ENCODE measurements at regions not wholly inside any gene's neighbourhood (a gene's known extent, or its start where the extent isn't known, plus 50 kb on each side); places are given as distances from the start of the nearest gene placed in this dataset.
"Not testable (repeated sequence)": the region's sequence is repeated elsewhere in the genome, so short reads cannot be mapped to it uniquely, and the experiment has no call there.

- in situ Hi-C loops (cut with HindIII; ENCODE audit: low sequenced_read_pairs): no loop called here
These were observed 337.3 kb upstream of the SGO1 start for GRCh38 chr3:20523293-20523692.

- in situ Hi-C loops (cut with HindIII; ENCODE audit: low sequenced_read_pairs): not testable (repeated sequence)
These were observed 331.3 kb upstream of the SGO1 start for GRCh38 chr3:20517316-20517715.

- in situ Hi-C loops (cut with HindIII; ENCODE audit: low sequenced_read_pairs): no loop called here
These were observed 330.3 kb upstream of the SGO1 start for GRCh38 chr3:20516311-20516710.

GRCh38 chr3:20515834-20516233, 329.8 kb upstream of the SGO1 start:
- in situ Hi-C loops (cut with HindIII; ENCODE audit: low sequenced_read_pairs): no loop called here

DNA sequence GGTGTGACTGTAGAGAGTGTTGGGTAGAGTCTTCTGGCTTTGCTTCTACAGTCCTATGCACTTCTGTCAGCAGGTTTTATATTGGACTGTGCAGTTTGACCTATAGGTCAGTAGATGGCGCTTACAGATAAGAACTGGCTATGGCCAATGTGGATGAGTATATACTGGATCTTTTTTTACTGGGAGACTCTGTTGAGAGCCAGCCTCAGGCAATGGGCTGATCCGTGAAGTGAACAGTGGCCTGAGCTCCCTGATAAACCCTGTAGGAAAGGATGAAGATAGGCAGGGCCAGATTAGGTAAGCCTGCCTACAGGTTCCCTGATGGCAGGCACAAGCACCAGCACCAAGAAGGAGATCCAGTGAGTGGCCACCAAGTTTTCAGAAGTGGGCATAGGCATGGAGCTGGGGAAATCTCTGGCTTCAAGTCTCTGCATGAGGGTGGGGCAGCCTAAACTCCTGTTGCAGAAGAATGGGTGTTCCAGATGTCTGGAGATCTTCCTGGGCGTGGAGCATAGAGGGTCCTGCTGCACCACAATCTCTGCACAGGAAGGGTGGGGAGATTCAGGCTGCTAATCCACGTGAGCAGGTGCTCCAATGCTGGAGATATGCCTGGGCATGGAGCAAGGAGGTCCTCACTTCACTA, 326.0 kb upstream of the SGO1 start:
- in situ Hi-C loops (cut with HindIII; ENCODE audit: low sequenced_read_pairs): no loop called here

DNA sequence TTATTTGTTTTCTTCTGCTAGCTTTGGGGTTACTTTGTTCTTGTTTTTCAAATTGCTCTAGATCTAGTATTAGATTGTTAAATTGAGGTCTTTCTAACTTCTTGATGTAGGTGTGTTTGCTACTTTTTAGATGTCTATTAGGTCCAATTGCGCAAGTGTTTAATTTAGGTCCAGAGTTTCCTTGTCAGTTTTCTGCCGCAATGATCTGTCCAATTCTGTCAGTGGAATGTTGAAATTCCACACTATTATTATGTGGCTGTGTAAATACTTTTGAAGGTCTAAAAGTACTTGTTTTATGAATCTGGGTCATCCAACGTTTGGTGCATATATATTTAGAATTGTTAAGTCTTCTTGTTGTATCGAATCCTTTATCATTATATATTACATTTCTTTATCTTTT, 324.4 kb upstream of the SGO1 start:
- in situ Hi-C loops (cut with HindIII; ENCODE audit: low sequenced_read_pairs): no loop called here

GRCh38 chr3:20503394-20504082, 317.5 kb upstream of the SGO1 start:
- in situ Hi-C loops (cut with HindIII; ENCODE audit: low sequenced_read_pairs): loop anchor here (10.0 kb wide), 1 partner anchor 1571 kb away; no protein-coding TSS in a partner anchor

- in situ Hi-C loops (cut with HindIII; ENCODE audit: low sequenced_read_pairs): no loop called here
These were observed 305.0 kb upstream of the SGO1 start for GRCh38 chr3:20490996-20491395.

- in situ Hi-C loops (cut with HindIII; ENCODE audit: low sequenced_read_pairs): no loop called here
These were observed 302.1 kb upstream of the SGO1 start for GRCh38 chr3:20488151-20488550.

DNA sequence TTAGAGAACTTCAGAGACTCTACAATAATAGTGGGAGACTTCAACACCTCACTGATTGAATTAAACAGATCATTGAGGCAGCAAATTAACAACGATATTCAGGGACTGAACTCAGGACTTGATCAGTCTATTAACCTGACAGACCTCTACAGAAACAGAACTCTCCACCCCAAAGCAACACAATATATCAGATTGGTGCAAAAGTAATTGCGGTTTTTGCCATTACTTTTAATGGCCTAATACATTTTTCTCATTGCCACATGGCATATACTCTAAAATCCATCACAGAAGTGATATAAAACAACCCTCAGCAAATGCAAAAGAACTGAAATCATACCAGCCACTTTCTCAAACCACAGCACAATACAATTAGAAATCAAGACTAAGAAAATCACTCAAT, 298.1 kb upstream of the SGO1 start:
- in situ Hi-C loops (cut with HindIII; ENCODE audit: low sequenced_read_pairs): no loop called here

- in situ Hi-C loops (cut with HindIII; ENCODE audit: low sequenced_read_pairs): no loop called here
These were observed 296.3 kb upstream of the SGO1 start for GRCh38 chr3:20482350-20482749.

DNA sequence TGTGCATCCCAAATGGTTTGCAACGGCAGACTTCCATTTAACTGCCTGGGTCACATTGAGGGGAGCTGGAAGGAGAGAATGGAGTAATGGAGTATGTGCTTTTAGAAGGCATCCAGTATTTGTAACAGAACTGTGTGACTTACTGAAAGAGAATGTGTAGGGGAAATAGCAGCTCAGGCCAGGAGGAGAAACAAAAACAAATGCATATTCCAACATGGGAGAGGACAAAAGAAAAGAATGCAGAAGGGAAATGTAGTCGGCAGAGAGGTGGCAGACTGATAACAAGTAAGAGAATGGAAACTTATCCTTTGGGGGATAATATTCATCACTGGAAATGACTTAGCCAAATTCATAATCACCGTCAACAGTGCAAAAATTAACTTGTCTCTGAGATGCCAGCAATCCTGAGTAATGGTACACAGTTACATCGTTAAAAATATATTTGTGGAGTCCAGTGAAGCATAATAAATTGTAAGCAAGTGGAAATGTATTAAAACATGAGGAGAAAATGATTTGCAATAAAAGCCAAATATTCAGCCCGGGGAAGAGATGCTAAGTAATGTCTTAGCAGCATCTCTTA, 294.9 kb upstream of the SGO1 start:
- in situ Hi-C loops (cut with HindIII; ENCODE audit: low sequenced_read_pairs): no loop called here

DNA sequence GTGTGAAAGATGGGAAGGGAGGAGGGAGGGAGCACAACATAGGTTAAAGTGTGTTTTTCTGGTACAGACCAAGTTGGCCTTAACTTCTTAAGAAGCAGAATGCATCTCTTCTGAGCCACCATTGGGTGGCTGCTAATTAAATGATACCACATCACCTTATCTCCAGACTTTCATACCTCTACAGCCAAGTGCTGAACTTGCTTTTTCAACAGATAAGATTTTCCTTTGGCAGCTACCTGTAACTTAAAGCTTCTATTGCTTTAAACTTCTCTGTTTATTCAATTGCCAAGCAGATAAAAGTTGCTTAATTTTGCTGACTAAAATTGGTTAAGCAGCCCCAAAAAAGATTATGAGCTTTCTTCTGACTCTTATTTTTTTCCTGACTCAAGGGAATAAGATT, 292.4 kb upstream of the SGO1 start:
- in situ Hi-C loops (cut with HindIII; ENCODE audit: low sequenced_read_pairs): no loop called here

DNA sequence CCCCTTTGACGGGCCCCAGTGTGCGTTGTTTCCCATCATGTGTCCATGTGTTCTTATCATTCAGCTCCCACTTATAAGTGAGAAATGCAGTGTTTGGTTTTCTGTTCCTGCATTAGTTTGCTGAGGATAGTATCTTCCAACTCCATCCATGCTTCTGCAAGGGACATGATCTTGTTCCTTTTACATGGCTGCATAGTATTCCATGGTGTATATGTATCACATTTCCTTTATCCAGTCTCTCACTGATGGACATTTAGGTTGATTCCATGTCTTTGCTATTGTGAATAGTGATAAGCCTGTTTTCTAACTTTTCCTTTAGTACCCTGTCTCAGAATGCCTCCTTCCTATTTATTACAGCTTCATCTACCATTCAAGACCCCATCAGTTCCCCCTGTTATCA, 278.2 kb upstream of the SGO1 start:
- in situ Hi-C loops (cut with HindIII; ENCODE audit: low sequenced_read_pairs): not testable (repeated sequence)

DNA sequence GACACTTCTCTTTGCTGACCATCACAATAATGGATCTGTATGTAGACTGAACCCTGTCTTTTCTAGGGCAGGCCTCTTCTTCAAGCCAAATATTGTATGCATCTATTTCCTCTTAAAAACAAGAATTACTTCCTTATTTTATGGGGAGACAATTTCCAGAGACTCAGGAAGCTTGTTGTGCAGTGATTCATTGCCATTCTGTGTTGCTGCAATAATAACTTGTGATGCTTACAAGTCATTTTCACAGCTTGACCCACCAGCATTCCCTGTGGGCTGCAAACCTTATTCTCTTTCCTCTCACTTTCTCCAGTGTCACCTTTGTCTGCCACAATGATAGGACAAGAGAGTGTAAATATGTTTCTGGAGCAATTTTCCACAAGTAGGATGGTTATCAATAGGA, 276.7 kb upstream of the SGO1 start:
- in situ Hi-C loops (cut with HindIII; ENCODE audit: low sequenced_read_pairs): no loop called here

DNA sequence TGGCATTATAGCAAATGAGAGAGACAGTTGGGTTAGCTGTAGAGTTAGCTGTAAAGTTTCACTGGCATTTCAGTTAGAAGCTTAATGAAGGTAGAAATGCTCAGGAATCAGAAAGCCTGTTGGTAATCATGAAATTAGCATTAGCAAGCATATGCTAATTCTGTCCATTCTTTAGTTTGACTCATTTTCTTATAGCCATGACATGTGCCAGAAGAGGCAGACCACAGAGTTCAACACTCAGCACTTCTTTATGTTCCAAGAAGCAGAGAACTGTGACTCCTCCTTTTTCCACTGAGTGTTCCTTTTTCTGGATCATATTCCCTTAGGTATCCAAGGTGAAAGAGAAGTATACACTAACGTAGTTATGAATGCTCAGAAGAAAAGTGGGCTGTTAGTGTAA, 276.2 kb upstream of the SGO1 start:
- in situ Hi-C loops (cut with HindIII; ENCODE audit: low sequenced_read_pairs): no loop called here

DNA sequence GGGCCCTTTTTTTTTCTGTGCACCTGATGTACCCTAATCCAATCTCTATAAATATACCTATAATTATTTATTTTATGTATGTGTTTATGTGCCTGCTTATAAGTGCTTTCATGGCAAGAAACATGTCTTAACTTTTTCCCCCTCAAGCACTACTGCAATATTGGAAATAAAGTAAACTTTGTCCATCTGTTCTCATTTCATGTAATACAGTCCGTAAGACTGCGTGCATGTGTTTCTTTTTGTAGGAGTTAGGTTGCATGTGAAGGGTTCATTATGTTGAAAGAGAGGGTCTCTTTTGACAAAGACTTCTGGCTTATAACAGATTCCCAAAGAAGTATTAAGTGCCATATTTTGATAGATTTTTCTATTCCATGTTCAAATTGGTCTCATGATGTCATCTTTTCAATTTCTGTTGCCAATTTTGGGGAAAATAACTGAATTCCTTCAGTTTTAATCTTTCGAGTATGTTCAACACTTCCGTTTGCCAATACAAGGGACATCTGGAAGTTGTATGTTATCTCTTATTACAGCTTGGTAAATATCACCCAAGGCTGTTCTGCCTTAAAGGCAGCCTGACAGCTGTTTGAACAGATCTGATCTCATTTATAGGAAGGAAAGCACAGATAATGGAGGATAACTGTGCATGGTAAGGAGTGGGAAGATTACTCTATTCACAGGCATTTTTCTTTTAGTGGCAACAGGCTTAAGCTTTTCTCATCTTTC, 273.1 kb upstream of the SGO1 start:
- in situ Hi-C loops (cut with HindIII; ENCODE audit: low sequenced_read_pairs): no loop called here

DNA sequence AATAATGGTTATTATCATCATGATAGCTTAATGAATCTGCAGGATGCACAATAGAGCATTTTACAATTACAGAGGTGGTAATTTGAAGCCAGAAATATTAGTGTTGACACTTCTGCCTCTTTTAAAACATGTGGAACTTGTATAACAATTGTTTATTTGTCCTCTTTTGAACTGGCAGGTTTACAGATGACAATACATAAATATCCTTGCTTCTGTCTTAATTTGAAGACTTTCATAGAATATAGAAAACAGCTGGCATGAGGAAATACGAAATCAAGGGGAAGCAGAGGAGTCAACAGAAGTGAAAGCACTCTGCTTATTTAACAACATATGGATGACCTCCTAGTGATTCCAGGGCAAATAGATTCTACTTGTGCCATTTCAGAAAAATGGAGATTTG, 270.5 kb upstream of the SGO1 start:
- in situ Hi-C loops (cut with HindIII; ENCODE audit: low sequenced_read_pairs): no loop called here

DNA sequence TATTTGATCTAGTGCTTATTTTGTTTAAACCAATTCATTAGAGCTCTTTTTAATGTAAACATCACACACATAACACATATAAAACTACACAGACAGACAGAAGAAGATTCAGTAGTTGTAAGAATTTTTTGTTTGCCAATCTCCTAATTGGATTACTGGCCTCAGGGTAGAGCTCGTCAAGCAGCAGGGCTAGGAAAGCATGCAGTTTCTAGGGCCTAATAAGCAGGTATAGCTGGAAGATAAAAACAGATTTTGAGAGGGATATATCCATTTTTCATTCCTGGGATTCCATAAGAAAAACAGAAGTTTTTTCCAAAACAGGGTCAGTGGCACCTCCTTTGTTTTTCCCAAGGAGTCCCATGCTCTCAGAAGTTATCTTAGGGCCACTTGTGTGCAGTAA, 265.2 kb upstream of the SGO1 start:
- in situ Hi-C loops (cut with HindIII; ENCODE audit: low sequenced_read_pairs): no loop called here

DNA sequence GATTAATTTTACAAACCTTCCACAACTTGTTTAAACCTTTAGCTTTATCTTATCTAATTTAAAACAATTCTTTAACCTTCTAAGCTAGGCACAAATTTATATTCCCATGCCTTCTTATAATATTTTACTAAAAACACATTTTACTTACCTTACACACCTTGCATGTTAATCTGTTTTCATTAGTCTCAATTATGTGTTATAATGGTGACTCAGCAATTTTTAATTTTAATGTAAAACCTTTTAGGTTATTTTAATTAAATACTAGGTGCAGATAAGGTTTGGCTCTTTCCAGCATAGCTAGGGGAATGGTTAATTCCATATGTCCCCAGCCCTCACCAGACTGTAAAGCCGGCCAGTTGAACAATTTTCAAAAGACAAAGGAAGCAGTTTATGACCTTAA, 264.6 kb upstream of the SGO1 start:
- in situ Hi-C loops (cut with HindIII; ENCODE audit: low sequenced_read_pairs): no loop called here

- in situ Hi-C loops (cut with HindIII; ENCODE audit: low sequenced_read_pairs): no loop called here
These were observed 256.8 kb upstream of the SGO1 start for GRCh38 chr3:20442846-20443245.

DNA sequence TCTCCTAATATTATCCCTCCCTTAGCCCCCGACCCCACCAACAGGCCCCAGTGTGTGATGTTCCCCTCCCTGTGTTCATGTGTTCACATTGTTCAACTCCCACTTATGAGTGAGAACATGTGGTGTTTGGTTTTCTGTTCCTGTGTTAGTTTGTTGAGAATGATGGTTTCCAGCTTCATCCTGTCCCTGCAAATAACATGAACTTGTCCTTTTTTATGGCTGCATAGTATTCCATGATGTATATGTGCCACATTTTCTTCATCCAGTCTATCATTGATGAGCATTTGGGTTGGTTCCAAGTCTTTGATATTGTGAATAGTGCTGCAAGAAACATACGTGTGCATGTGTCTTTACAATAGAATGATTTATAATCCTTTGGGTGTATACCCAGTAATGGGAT, 241.3 kb upstream of the SGO1 start:
- in situ Hi-C loops (cut with HindIII; ENCODE audit: low sequenced_read_pairs): not testable (repeated sequence)
